ENCODE measurements at regions not wholly inside any gene's neighbourhood (a gene's known extent, or its start where the extent isn't known, plus 50 kb on each side); places are given as distances from the start of the nearest gene placed in this dataset.
A peak's percentile ranks its signal among the peaks of the same experiment; 100 is the strongest.

- no peak overlapping the region for H3K4me3 ChIP-seq
- DNase-seq, result no peak
- no peaks in the 10 kb centered on the region for H3K36me3 ChIP-seq
- no peaks in the 10 kb centered on the region for H3K9me3 ChIP-seq
- TF ChIP-seq POLR2A (IDR thresholded peaks at IDR 0.05) (no peak), POLR2AphosphoS5 (IDR thresholded peaks at IDR 0.05) (no peak), CTCF (IDR thresholded peaks at IDR 0.05) (no peak), EP300 (IDR thresholded peaks at IDR 0.05) (no peak)
- no peaks in the 10 kb centered on the region for H3K27me3 ChIP-seq
- peaks cover 0 to 5% (median 0%) of the 10 kb centered on the region in 4 donors for H3K4me1 ChIP-seq
- no peak overlapping the region for H3K27ac ChIP-seq
- intact Hi-C loops (cut with DNase I), result no loop called here
- WGBS, 2 donors, result 74 to 76% methylated on average over 6 of the region's 6 CpGs
Observed at GRCh38 chr14:29242755-29243754, 476.5 kb downstream of the FOXG1 start.

GRCh38 chr14:29255692-29256091 is 489.1 kb downstream of the FOXG1 start:
- no peak for TF ChIP-seq POLR2A (IDR thresholded peaks at IDR 0.05)
- TF ChIP-seq CTCF (IDR thresholded peaks at IDR 0.05), result no peak
- no peak for TF ChIP-seq EP300 (IDR thresholded peaks at IDR 0.05)
- TF ChIP-seq POLR2AphosphoS5 (IDR thresholded peaks at IDR 0.05), result no peak
- H3K27ac ChIP-seq, result no peak overlapping the region
- H3K36me3 ChIP-seq, result no peaks in the 10 kb centered on the region
- no peak for DNase-seq
- no peaks in the 10 kb centered on the region for H3K27me3 ChIP-seq
- no peaks in the 10 kb centered on the region for H3K9me3 ChIP-seq
- H3K4me3 ChIP-seq, result no peak overlapping the region
- H3K4me1 ChIP-seq, result no peaks in the 10 kb centered on the region
- WGBS, 2 donors, result 75 to 79% methylated on average over 1 of the region's 1 CpG
- intact Hi-C loops (cut with DNase I), result no loop called here

GRCh38 chr14:29262979-29263378 is 496.4 kb downstream of the FOXG1 start:
- 81 to 87% methylated on average over 1 of the region's 1 CpG for WGBS, 2 donors
- H3K27me3 ChIP-seq, result no peaks in the 10 kb centered on the region
- no peak overlapping the region for H3K4me3 ChIP-seq
- H3K9me3 ChIP-seq, result no peaks in the 10 kb centered on the region
- no peak for DNase-seq
- intact Hi-C loops (cut with DNase I), result no loop called here
- H3K4me1 ChIP-seq, result peaks cover 0 to 8% (median 2%) of the 10 kb centered on the region in 4 donors
- no peak overlapping the region for H3K27ac ChIP-seq
- no peaks in the 10 kb centered on the region for H3K36me3 ChIP-seq
- no peak for TF ChIP-seq POLR2A (IDR thresholded peaks at IDR 0.05)
- TF ChIP-seq CTCF (IDR thresholded peaks at IDR 0.05), result no peak
- TF ChIP-seq EP300 (IDR thresholded peaks at IDR 0.05), result no peak
- TF ChIP-seq POLR2AphosphoS5 (IDR thresholded peaks at IDR 0.05), result no peak

GRCh38 chr14:29264865-29265264 is 498.3 kb downstream of the FOXG1 start:
- intact Hi-C loops (cut with DNase I), result no loop called here
- WGBS, 2 donors, result 70 to 78% methylated on average over 4 of the region's 4 CpGs
- H3K4me3 ChIP-seq, result no peak overlapping the region
- no peak for DNase-seq
- no peak for TF ChIP-seq EP300 (IDR thresholded peaks at IDR 0.05)
- no peak for TF ChIP-seq CTCF (IDR thresholded peaks at IDR 0.05)
- TF ChIP-seq POLR2A (IDR thresholded peaks at IDR 0.05), result no peak
- no peak for TF ChIP-seq POLR2AphosphoS5 (IDR thresholded peaks at IDR 0.05)
- H3K36me3 ChIP-seq, result no peaks in the 10 kb centered on the region
- no peaks in the 10 kb centered on the region for H3K9me3 ChIP-seq
- peak overlapping the region in 2 of 4 donors; percentile 22 to 48 for H3K27ac ChIP-seq
- H3K27me3 ChIP-seq, result no peaks in the 10 kb centered on the region
- peaks cover 0 to 8% (median 2%) of the 10 kb centered on the region in 4 donors for H3K4me1 ChIP-seq
